ENCODE measurements at regions not wholly inside any gene's neighbourhood (a gene's known extent, or its start where the extent isn't known, plus 50 kb on each side); places are given as distances from the start of the nearest gene placed in this dataset.

DNA sequence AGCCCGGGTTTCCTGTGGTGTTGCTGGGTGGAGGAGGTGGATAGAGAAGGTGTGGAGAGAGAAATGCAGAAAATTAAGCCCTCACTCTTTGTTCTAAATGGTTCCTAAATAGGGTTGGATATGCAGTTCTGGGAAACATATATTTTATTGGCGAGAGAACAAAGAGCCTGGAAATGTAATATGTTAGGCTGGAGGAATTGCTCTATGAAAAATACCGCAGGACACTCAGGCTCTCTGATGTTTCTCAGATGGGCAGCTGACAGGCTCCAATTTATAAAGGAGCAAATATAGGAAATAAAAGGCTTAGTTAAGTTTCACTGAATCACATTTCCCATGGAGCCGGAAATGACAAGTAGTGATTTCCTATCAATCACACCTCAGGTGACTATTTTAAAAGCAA is 428.0 kb downstream of the TMEM135 start:
- no peaks in the 10 kb centered on the region for H3K27me3 Mint-ChIP-seq (ENCODE audit: insufficient read depth, low read depth, poor library complexity)
- Histone ChIP-seq H3K27ac (ENCODE audit: low read depth) (no peak overlapping the region), H3K36me3 (ENCODE audit: insufficient read depth) (no peaks in the 10 kb centered on the region), H2AFZ (no peak overlapping the region), H3K4me1 (ENCODE audit: insufficient read depth) (no peaks in the 10 kb centered on the region), H3K27me3 (ENCODE audit: insufficient read depth) (no peaks in the 10 kb centered on the region), H4K20me1 (replicated peaks; ENCODE audit: insufficient read depth) (no peaks in the 10 kb centered on the region), H3K79me2 (replicated peaks; ENCODE audit: insufficient read depth) (no peaks in the 10 kb centered on the region), H3K9me2 (ENCODE audit: insufficient read depth) (no peaks in the 10 kb centered on the region), H3K4me2 (no peak overlapping the region), H3F3A (replicated peaks; ENCODE audit: low read depth) (no peaks in the 10 kb centered on the region), H3K4me3 (no peak overlapping the region)
- H3K36me3 Mint-ChIP-seq (ENCODE audit: low read depth): no peaks in the 10 kb centered on the region
- H3K9me3 Mint-ChIP-seq: no peaks in the 10 kb centered on the region
- no peak for DNase-seq (ENCODE audit: low spot score)
- TF ChIP-seq NANOG (IDR thresholded peaks at IDR 0.05; ENCODE audit: borderline replicate concordance) (no peak), EZH2phosphoT487 (IDR thresholded peaks at IDR 0.05; ENCODE audit: unreplicated experiment) (no peak), STAT1 (IDR thresholded peaks at IDR 0.05; ENCODE audit: unreplicated experiment) (no peak), JUNB (IDR thresholded peaks at IDR 0.05; ENCODE audit: unreplicated experiment) (no peak), CTCF (conservative IDR thresholded peaks at IDR 0.05; ENCODE audit: low read depth in 2 of 2) (no peak), ZNF114 (CRISPR knock-in tag; IDR thresholded peaks at IDR 0.05) (no peak), CREB1 (CRISPR knock-in tag; IDR thresholded peaks at IDR 0.05; ENCODE audit: low read depth) (no peak), REST (IDR thresholded peaks at IDR 0.05; ENCODE audit: unreplicated experiment) (no peak), EZH2 (IDR thresholded peaks at IDR 0.05; ENCODE audit: low read depth, unreplicated experiment) (no peak), ZNF462 (CRISPR knock-in tag; IDR thresholded peaks at IDR 0.05) (no peak), ZNF331 (CRISPR knock-in tag; IDR thresholded peaks at IDR 0.05; ENCODE audit: low read depth) (no peak), POLR2AphosphoS5 (IDR thresholded peaks at IDR 0.05; ENCODE audit: low read depth) (no peak)
- TF ChIP-seq, protein P1, sequence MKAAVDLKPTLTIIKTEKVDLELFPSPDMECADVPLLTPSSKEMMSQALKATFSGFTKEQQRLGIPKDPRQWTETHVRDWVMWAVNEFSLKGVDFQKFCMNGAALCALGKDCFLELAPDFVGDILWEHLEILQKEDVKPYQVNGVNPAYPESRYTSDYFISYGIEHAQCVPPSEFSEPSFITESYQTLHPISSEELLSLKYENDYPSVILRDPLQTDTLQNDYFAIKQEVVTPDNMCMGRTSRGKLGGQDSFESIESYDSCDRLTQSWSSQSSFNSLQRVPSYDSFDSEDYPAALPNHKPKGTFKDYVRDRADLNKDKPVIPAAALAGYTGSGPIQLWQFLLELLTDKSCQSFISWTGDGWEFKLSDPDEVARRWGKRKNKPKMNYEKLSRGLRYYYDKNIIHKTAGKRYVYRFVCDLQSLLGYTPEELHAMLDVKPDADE (IDR thresholded peaks at IDR 0.05): no peak
- no peak overlapping the region for H3K4me3 Mint-ChIP-seq
- no peak for ATAC-seq
- no peaks in the 10 kb centered on the region for H3K4me1 Mint-ChIP-seq
- H3K27ac Mint-ChIP-seq: no peak overlapping the region

Data from GM23338 (cell line).